Liver (tissue), 8 donors: ENCODE measurements at regions not wholly inside any gene's neighbourhood (a gene's known extent, or its start where the extent isn't known, plus 50 kb on each side); places are given as distances from the start of the nearest gene placed in this dataset.

Experiments
- DNase-seq: peaks from one replicate; pipeline ENCODE4 v3.0.0-alpha.2; 2017; ENCODE audit warnings: low spot score
- H3K27ac ChIP-seq, 2 donors: one replicate each; pipeline ENCODE4 v1.7.0; 2013; ENCODE audit warnings: inconsistent platforms in 2 of 2, low read length in 2 of 2, control low read depth in 1 of 2, low read depth in 1 of 2, mild to moderate bottlenecking in 1 of 2
- H3K27me3 ChIP-seq, 4 donors: one replicate each; pipeline versions ENCODE4 v1.6.1 to v1.7.0; 2013; ENCODE audit warnings: low read length in 3 of 4, inconsistent platforms in 1 of 4, mild to moderate bottlenecking in 1 of 4, moderate library complexity in 1 of 4; ENCODE audit not compliant: control insufficient read depth in 4 of 4, insufficient read depth in 4 of 4
- H3K36me3 ChIP-seq, 4 donors: one replicate each; pipeline versions ENCODE4 v1.6.1 to v1.7.0; 2013; ENCODE audit warnings: low read length in 3 of 4, mild to moderate bottlenecking in 3 of 4, low read depth in 1 of 4, moderate library complexity in 1 of 4; ENCODE audit not compliant: control insufficient read depth in 4 of 4, insufficient read depth in 3 of 4
- H3K4me1 ChIP-seq, 4 donors: one replicate each; pipeline versions ENCODE4 v1.6.1 to v1.7.0; 2013; ENCODE audit warnings: low read length in 3 of 4, mild to moderate bottlenecking in 3 of 4, moderate library complexity in 1 of 4; ENCODE audit not compliant: control insufficient read depth in 4 of 4, insufficient read depth in 4 of 4
- H3K4me3 ChIP-seq, 3 donors: one replicate each; pipeline versions ENCODE4 v1.6.1 to v1.7.0; 2013; ENCODE audit warnings: low read length in 3 of 3, control low read depth in 1 of 3, low read depth in 1 of 3, mild to moderate bottlenecking in 1 of 3
- H3K9ac ChIP-seq, 2 donors: one replicate each; pipeline ENCODE4 v1.7.0; 2013; ENCODE audit warnings: low read length in 2 of 2, mild to moderate bottlenecking in 2 of 2, moderate library complexity in 2 of 2, control low read depth in 1 of 2, low read depth in 1 of 2
- H3K9me3 ChIP-seq, 4 donors: one replicate each; pipeline versions ENCODE4 v1.6.1 to v1.7.0; 2013; ENCODE audit warnings: low read length in 3 of 4; ENCODE audit not compliant: control insufficient read depth in 4 of 4
- EGR1 ChIP-seq, 2 donors: IDR thresholded peaks; 2 replicates each; pipeline ENCODE4 v1.6.1; 2016 to 2018; ENCODE audit warnings: antibody characterized with exemption in 2 of 2, low read depth in 2 of 2
- FOXA1 ChIP-seq: IDR thresholded peaks from 2 replicates; pipeline ENCODE4 v1.6.1; 2016; ENCODE audit warnings: antibody characterized with exemption
- FOXA2 ChIP-seq: IDR thresholded peaks from 2 replicates; pipeline ENCODE4 v1.6.1; 2016; ENCODE audit warnings: antibody characterized with exemption
- GABPA ChIP-seq, 2 donors: IDR thresholded peaks in 1 of 2; conservative IDR thresholded peaks in 1 of 2; 2 replicates each; pipeline ENCODE4 v1.6.1; 2016; ENCODE audit warnings: antibody characterized with exemption in 2 of 2, mild to moderate bottlenecking in 1 of 2, moderate library complexity in 1 of 2
- HNF4A ChIP-seq, 2 donors: conservative IDR thresholded peaks; 2 replicates each; pipeline ENCODE4 v1.6.1; 2016; ENCODE audit warnings: antibody characterized with exemption in 2 of 2, mild to moderate bottlenecking in 2 of 2
- HNF4G ChIP-seq: IDR thresholded peaks from 2 replicates; pipeline ENCODE4 v1.6.1; 2016; ENCODE audit warnings: antibody characterized with exemption
- NR2F2 ChIP-seq: IDR thresholded peaks from 2 replicates; pipeline ENCODE4 v1.6.1; 2016; ENCODE audit warnings: antibody characterized with exemption
- RAD21 ChIP-seq, 2 donors: IDR thresholded peaks; 2 replicates each; pipeline ENCODE4 v1.6.1; 2016; ENCODE audit warnings: antibody characterized with exemption in 2 of 2, mild to moderate bottlenecking in 2 of 2
- RXRA ChIP-seq, 2 donors: IDR thresholded peaks; 2 replicates each; pipeline ENCODE4 v1.6.1; 2017 to 2018; ENCODE audit warnings: antibody characterized with exemption in 2 of 2, mild to moderate bottlenecking in 1 of 2
- SP1 ChIP-seq: IDR thresholded peaks from 2 replicates; pipeline ENCODE4 v1.6.1; 2018; ENCODE audit warnings: antibody characterized with exemption, mild to moderate bottlenecking
- TAF1 ChIP-seq: conservative IDR thresholded peaks from 2 replicates; pipeline ENCODE4 v1.6.1; 2016; ENCODE audit warnings: antibody characterized with exemption, mild to moderate bottlenecking
- YY1 ChIP-seq: IDR thresholded peaks from 2 replicates; pipeline ENCODE4 v1.6.1; 2016; ENCODE audit warnings: antibody characterized with exemption, mild to moderate bottlenecking
- WGBS: extraction: QIAGEN DNeasy Blood & Tissue Kit; methylation state at CpG from one replicate; pipeline ENCODE4 v1.1.7; 2013; 5-methylcytosine and 5-hydroxymethylcytosine counted together
- TF ChIP-seq, protein P1 (sequence below): IDR thresholded peaks from 2 replicates; pipeline ENCODE4 v1.6.1; 2016; ENCODE audit warnings: antibody characterized with exemption
- TF ChIP-seq, protein P2 (sequence below): fragments of 150-350 bp; IDR thresholded peaks from 2 replicates; pipeline ENCODE4 v1.5.1; 2017; ENCODE audit warnings: improper control_type of control experiment, low read depth, low read length; ENCODE audit not compliant: missing input control
- TF ChIP-seq, protein P3 (sequence below): IDR thresholded peaks from 2 replicates; pipeline ENCODE4 v1.6.1; 2016; ENCODE audit warnings: antibody characterized with exemption
- TF ChIP-seq, protein P4 (sequence below): IDR thresholded peaks from 2 replicates; pipeline ENCODE4 v1.6.1; 2016; ENCODE audit warnings: antibody characterized with exemption
- donor health status: healthy.
- donor health status: healthy.
- donor health status: healthy.
- donor health status: healthy.
- donor health status: healthy.

DNA sequence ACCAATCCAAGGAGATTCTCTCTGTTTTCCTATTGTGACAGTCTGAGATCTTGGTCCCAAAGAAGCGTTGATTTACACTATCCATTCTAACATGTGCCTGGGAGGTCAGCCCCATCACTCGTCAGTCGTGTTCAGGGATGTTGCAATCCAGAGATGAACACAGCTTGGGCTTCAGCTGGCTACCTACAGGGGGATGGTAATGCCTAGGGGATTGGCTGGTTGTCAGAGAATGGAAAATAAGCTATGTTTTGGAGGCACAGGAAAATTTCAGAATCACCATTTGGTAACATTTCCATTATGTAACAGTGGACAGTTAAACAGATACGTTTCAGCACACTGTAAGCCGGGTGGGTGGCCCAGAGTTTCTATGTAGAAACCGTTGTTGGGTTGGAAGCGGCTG, 147.1 kb upstream of the RALGAPA2 start:
- Histone ChIP-seq H3K9ac (no peak overlapping the region), H3K9me3 (no peaks in the 10 kb centered on the region), H3K27me3 (peaks cover 0 to 3% (median 0%) of the 10 kb centered on the region in 4 donors), H3K27ac (no peak overlapping the region), H3K4me3 (no peak overlapping the region), H3K4me1 (peaks cover 0 to 2% (median 0%) of the 10 kb centered on the region in 4 donors), H3K36me3 (no peaks in the 10 kb centered on the region)
- 49% methylated on average over 7 of the region's 7 CpGs for WGBS
- TF ChIP-seq FOXA2 (no peak), NR2F2 (no peak), YY1 (no peak), FOXA1 (no peak), RAD21 (IDR thresholded peaks at IDR 0.05) (no peak), RXRA (IDR thresholded peaks at IDR 0.05) (no peak)
- TF ChIP-seq, protein P1, sequence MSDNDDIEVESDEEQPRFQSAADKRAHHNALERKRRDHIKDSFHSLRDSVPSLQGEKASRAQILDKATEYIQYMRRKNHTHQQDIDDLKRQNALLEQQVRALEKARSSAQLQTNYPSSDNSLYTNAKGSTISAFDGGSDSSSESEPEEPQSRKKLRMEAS, result no peak
- TF ChIP-seq, protein P2, sequence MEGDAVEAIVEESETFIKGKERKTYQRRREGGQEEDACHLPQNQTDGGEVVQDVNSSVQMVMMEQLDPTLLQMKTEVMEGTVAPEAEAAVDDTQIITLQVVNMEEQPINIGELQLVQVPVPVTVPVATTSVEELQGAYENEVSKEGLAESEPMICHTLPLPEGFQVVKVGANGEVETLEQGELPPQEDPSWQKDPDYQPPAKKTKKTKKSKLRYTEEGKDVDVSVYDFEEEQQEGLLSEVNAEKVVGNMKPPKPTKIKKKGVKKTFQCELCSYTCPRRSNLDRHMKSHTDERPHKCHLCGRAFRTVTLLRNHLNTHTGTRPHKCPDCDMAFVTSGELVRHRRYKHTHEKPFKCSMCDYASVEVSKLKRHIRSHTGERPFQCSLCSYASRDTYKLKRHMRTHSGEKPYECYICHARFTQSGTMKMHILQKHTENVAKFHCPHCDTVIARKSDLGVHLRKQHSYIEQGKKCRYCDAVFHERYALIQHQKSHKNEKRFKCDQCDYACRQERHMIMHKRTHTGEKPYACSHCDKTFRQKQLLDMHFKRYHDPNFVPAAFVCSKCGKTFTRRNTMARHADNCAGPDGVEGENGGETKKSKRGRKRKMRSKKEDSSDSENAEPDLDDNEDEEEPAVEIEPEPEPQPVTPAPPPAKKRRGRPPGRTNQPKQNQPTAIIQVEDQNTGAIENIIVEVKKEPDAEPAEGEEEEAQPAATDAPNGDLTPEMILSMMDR, result no peak
- DNase-seq, result no peak

DNA sequence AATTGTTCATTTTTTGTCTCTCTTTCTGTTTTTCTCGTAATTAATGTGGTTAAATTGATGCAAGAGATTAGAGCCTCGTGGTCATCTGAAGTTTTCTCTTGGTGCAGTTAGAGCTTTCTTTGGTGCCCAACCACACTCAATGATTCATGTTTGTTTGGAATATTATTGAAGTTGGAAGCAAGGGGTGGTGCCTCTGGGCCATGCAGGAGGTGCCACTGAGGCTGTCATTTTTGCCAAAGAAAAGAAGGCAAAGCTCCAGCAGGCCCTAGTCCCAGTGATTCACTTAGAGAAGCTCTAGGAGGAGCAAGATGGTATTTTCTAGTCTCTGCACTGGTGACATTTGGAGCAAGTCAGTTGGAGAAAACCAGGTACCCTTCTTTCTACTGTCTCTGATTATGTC, 144.5 kb upstream of the RALGAPA2 start:
- WGBS, result 68% methylated on average over 2 of the region's 2 CpGs
- H3K4me1 ChIP-seq, result peaks cover 0 to 2% (median 0%) of the 10 kb centered on the region in 4 donors
- H3K4me3 ChIP-seq, result no peak overlapping the region
- no peak overlapping the region for H3K27ac ChIP-seq
- H3K9me3 ChIP-seq, result no peaks in the 10 kb centered on the region
- DNase-seq, result no peak
- no peak overlapping the region for H3K9ac ChIP-seq
- H3K36me3 ChIP-seq, result no peaks in the 10 kb centered on the region
- TF ChIP-seq RAD21 (IDR thresholded peaks at IDR 0.05) (no peak), HNF4G (no peak), RXRA (IDR thresholded peaks at IDR 0.05) (no peak), FOXA2 (no peak), NR2F2 (no peak), SP1 (no peak), HNF4A (conservative IDR thresholded peaks at IDR 0.05) (no peak), EGR1 (IDR thresholded peaks at IDR 0.05; ENCODE audit: low read depth in 2 of 2) (no peak)
- TF ChIP-seq, protein P1, result no peak
- TF ChIP-seq, protein P3, sequence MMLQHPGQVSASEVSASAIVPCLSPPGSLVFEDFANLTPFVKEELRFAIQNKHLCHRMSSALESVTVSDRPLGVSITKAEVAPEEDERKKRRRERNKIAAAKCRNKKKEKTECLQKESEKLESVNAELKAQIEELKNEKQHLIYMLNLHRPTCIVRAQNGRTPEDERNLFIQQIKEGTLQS, result no peak
- TF ChIP-seq, protein P4, sequence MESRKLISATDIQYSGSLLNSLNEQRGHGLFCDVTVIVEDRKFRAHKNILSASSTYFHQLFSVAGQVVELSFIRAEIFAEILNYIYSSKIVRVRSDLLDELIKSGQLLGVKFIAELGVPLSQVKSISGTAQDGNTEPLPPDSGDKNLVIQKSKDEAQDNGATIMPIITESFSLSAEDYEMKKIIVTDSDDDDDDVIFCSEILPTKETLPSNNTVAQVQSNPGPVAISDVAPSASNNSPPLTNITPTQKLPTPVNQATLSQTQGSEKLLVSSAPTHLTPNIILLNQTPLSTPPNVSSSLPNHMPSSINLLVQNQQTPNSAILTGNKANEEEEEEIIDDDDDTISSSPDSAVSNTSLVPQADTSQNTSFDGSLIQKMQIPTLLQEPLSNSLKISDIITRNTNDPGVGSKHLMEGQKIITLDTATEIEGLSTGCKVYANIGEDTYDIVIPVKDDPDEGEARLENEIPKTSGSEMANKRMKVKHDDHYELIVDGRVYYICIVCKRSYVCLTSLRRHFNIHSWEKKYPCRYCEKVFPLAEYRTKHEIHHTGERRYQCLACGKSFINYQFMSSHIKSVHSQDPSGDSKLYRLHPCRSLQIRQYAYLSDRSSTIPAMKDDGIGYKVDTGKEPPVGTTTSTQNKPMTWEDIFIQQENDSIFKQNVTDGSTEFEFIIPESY, result no peak
- peaks cover 0 to 3% (median 0%) of the 10 kb centered on the region in 4 donors for H3K27me3 ChIP-seq

DNA sequence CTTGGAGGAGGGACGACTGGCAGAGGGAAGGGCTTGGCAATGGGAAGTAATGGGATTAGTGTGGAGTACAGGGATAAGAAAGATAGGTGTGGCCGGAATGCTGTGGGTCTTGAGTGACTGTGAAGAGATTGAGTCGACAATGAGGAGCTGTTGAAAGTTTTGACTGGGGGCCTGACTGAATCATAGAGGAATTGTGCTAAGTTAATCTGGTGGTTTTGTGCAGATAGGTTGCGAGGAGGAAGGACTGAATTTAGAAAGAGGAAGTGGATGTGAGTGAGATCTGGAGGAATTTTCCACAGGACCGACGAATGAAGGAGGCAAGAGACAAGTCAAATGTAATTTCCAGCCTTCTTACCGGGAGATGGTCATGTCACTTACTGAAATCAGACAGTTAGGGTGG, 143.9 kb upstream of the RALGAPA2 start:
- peaks cover 0 to 2% (median 0%) of the 10 kb centered on the region in 4 donors for H3K4me1 ChIP-seq
- WGBS, result 74% methylated on average over 7 of the region's 7 CpGs
- H3K9me3 ChIP-seq, result no peaks in the 10 kb centered on the region
- H3K27me3 ChIP-seq, result peaks cover 0 to 3% (median 0%) of the 10 kb centered on the region in 4 donors
- H3K9ac ChIP-seq, result no peak overlapping the region
- no peak overlapping the region for H3K27ac ChIP-seq
- no peaks in the 10 kb centered on the region for H3K36me3 ChIP-seq
- DNase-seq, result no peak
- no peak overlapping the region for H3K4me3 ChIP-seq
- TF ChIP-seq, protein P3, result no peak
- TF ChIP-seq, protein P4, result no peak
- TF ChIP-seq FOXA1 (no peak), GABPA (IDR thresholded peaks at IDR 0.05 in 1 of 2, conservative IDR thresholded peaks at IDR 0.05 in 1 of 2) (no peak), EGR1 (IDR thresholded peaks at IDR 0.05; ENCODE audit: low read depth in 2 of 2) (no peak), SP1 (no peak), RAD21 (IDR thresholded peaks at IDR 0.05) (no peak), RXRA (IDR thresholded peaks at IDR 0.05) (no peak), FOXA2 (no peak), HNF4A (conservative IDR thresholded peaks at IDR 0.05) (no peak), YY1 (no peak), NR2F2 (no peak), TAF1 (no peak)
- TF ChIP-seq, protein P1, result no peak
- TF ChIP-seq, protein P2, result no peak
